Esophagus muscularis mucosa (tissue), 4 donors: ENCODE measurements at regions not wholly inside any gene's neighbourhood (a gene's known extent, or its start where the extent isn't known, plus 50 kb on each side); places are given as distances from the start of the nearest gene placed in this dataset.

Experiments used
- DNase-seq: peaks from one replicate; pipeline ENCODE4 v3.0.0-alpha.2; 2017; ENCODE audit errors: extremely low spot score
- H3K27ac ChIP-seq, 4 donors: fragments of 200-600 bp; sonication (generic); replicated peaks in 1 of 4; 1 replicate in 3 of 4; 2 replicates in 1 of 4; pipeline ENCODE4 v1.5.1; 2016 to 2019; ENCODE audit warnings: mild to moderate bottlenecking in 1 of 4
- H3K27me3 ChIP-seq, 4 donors: fragments of 200-600 bp; sonication (generic); one replicate each; pipeline versions ENCODE4 v1.5.1 to v1.6.0; 2016 to 2019
- H3K36me3 ChIP-seq, 4 donors: fragments of 200-600 bp; sonication (generic); one replicate each; pipeline ENCODE4 v1.5.1; 2016 to 2019
- H3K4me1 ChIP-seq, 4 donors: fragments of 200-600 bp; sonication (generic); one replicate each; pipeline ENCODE4 v1.5.1; 2016 to 2019
- H3K4me3 ChIP-seq, 4 donors: fragments of 200-600 bp; sonication (generic); 1 replicate in 2 of 4; 2 replicates in 2 of 4; pipeline ENCODE4 v1.5.1; 2016 to 2019; ENCODE audit warnings: mild to moderate bottlenecking in 4 of 4, moderate library complexity in 1 of 4
- H3K9me3 ChIP-seq, 4 donors: fragments of 200-600 bp; sonication (generic); 1 replicate in 3 of 4; 2 replicates in 1 of 4; pipeline ENCODE4 v1.5.1; 2016 to 2019
- CTCF ChIP-seq, 3 experiments: fragments of 200-600 bp in 2 of 3; fragments of 450-650 bp in 1 of 3; sonication (generic) in 2 of 3; IDR thresholded peaks; one replicate each; pipeline ENCODE4 v1.5.1; 2017 to 2019; ENCODE audit warnings: antibody characterized with exemption in 3 of 3, mild to moderate bottlenecking in 2 of 3, moderate library complexity in 1 of 3
- EP300 ChIP-seq: sonication (generic); formaldehyde crosslinking; IDR thresholded peaks from one replicate; pipeline ENCODE4 v1.6.1; 2017; ENCODE audit warnings: antibody characterized with exemption
- POLR2A ChIP-seq: fragments of 450-650 bp; IDR thresholded peaks from one replicate; pipeline ENCODE4 v1.6.1; 2017; ENCODE audit warnings: antibody characterized with exemption, moderate library complexity, mild to moderate bottlenecking, low read depth
- POLR2AphosphoS5 ChIP-seq, 2 donors: sonication (generic); formaldehyde crosslinking; IDR thresholded peaks; one replicate each; pipeline ENCODE4 v1.6.1; 2017; ENCODE audit warnings: antibody characterized with exemption in 2 of 2
- WGBS: methylation state at CpG from one replicate; pipeline ENCODE4 v1.1.5; 2018; 5-methylcytosine and 5-hydroxymethylcytosine counted together
- intact Hi-C: fragments of 100-400 bp; cut with DNase I; formaldehyde crosslinking; loops from one replicate; pipeline ENCODE4 v1.15.1; 2023

GRCh38 chr4:19314116-19314515, 937.6 kb upstream of the SLIT2 start:
- H3K9me3 ChIP-seq = no peaks in the 10 kb centered on the region
- no peak overlapping the region for H3K27ac ChIP-seq
- WGBS = 79% methylated on average over 1 of the region's 1 CpG
- intact Hi-C loops = loop anchor here (5.0 kb wide), 2 partner anchors 918 to 933 kb away; no protein-coding TSS in a partner anchor
- H3K36me3 ChIP-seq = no peaks in the 10 kb centered on the region
- no peak for DNase-seq
- H3K4me1 ChIP-seq = peaks cover 0 to 5% (median 0%) of the 10 kb centered on the region in 4 donors
- H3K27me3 ChIP-seq = no peaks in the 10 kb centered on the region
- no peak for TF ChIP-seq POLR2A
- TF ChIP-seq EP300 = no peak
- TF ChIP-seq CTCF (IDR thresholded peaks at IDR 0.05) = no peak
- TF ChIP-seq POLR2AphosphoS5 (IDR thresholded peaks at IDR 0.05) = no peak
- no peak overlapping the region for H3K4me3 ChIP-seq

- DNase-seq = no peak
Measured at GRCh38 chr4:19309378-19309777, 942.3 kb upstream of the SLIT2 start.

GRCh38 chr4:19304028-19304427, 947.7 kb upstream of the SLIT2 start:
- DNase-seq = no peak
- 66% methylated on average over 2 of the region's 2 CpGs for WGBS
- no peaks in the 10 kb centered on the region for H3K27me3 ChIP-seq
- intact Hi-C loops = no loop called here
- TF ChIP-seq POLR2A (no peak), EP300 (no peak), POLR2AphosphoS5 (IDR thresholded peaks at IDR 0.05) (no peak), CTCF (IDR thresholded peaks at IDR 0.05) (no peak)
- H3K27ac ChIP-seq = no peak overlapping the region
- H3K4me1 ChIP-seq = no peaks in the 10 kb centered on the region
- H3K4me3 ChIP-seq = no peak overlapping the region
- H3K9me3 ChIP-seq = no peaks in the 10 kb centered on the region
- H3K36me3 ChIP-seq = no peaks in the 10 kb centered on the region

More at GRCh38 chr4:19309378-19309777, 942.3 kb upstream of the SLIT2 start:
- Histone ChIP-seq H3K27me3 (no peaks in the 10 kb centered on the region), H3K36me3 (no peaks in the 10 kb centered on the region), H3K4me3 (no peak overlapping the region), H3K27ac (no peak overlapping the region), H3K9me3 (no peaks in the 10 kb centered on the region), H3K4me1 (peaks cover 0 to 5% (median 0%) of the 10 kb centered on the region in 4 donors)
- intact Hi-C loops = no loop called here
- TF ChIP-seq POLR2A (no peak), CTCF (IDR thresholded peaks at IDR 0.05) (peak in 2 of 3 experiments; percentile 27 to 35)
- WGBS = 55% methylated on average over 2 of the region's 2 CpGs

- Histone ChIP-seq H3K9me3 (no peaks in the 10 kb centered on the region), H3K27me3 (no peaks in the 10 kb centered on the region), H3K36me3 (no peaks in the 10 kb centered on the region), H3K27ac (no peak overlapping the region), H3K4me3 (no peak overlapping the region), H3K4me1 (no peaks in the 10 kb centered on the region)
- intact Hi-C loops = no loop called here
- no peak for DNase-seq
- 74% methylated on average over 4 of the region's 4 CpGs for WGBS
- TF ChIP-seq POLR2A = no peak
- no peak for TF ChIP-seq CTCF (IDR thresholded peaks at IDR 0.05)
- TF ChIP-seq POLR2AphosphoS5 (IDR thresholded peaks at IDR 0.05) = no peak
- TF ChIP-seq EP300 = no peak
Measured at GRCh38 chr4:19301527-19301926, 950.2 kb upstream of the SLIT2 start.

- Histone ChIP-seq H3K36me3 (no peaks in the 10 kb centered on the region), H3K4me3 (no peak overlapping the region), H3K9me3 (no peaks in the 10 kb centered on the region), H3K27me3 (no peaks in the 10 kb centered on the region), H3K27ac (no peak overlapping the region), H3K4me1 (no peaks in the 10 kb centered on the region)
- intact Hi-C loops = no loop called here
- no peak for DNase-seq
- WGBS = 57% methylated on average over 1 of the region's 1 CpG
- TF ChIP-seq POLR2A (no peak), EP300 (no peak), CTCF (IDR thresholded peaks at IDR 0.05) (no peak)
Measured at GRCh38 chr4:19300213-19300612, 951.5 kb upstream of the SLIT2 start.
